Erythroblast (primary cell): ENCODE measurements at regions not wholly inside any gene's neighbourhood (a gene's known extent, or its start where the extent isn't known, plus 50 kb on each side); places are given as distances from the start of the nearest gene placed in this dataset.
"Not testable (repeated sequence)": the region's sequence is repeated elsewhere in the genome, so short reads cannot be mapped to it uniquely, and the experiment has no call there.

Source experiments
- DNase-seq, 2 experiments: peaks; one replicate each; lab custom pipeline; 2025; lab: John Stamatoyannopoulos, UW
- GATA1 ChIP-seq: IDR thresholded peaks from 2 replicates; pipeline ENCODE4 v1.6.1; 2011; ENCODE audit warnings: low read depth, mild to moderate bottlenecking, control low read depth, low read length, moderate library complexity
- POLR2A ChIP-seq: IDR thresholded peaks from 2 replicates; pipeline ENCODE4 v1.6.1; 2011; ENCODE audit warnings: mild to moderate bottlenecking, low read length

DNA sequence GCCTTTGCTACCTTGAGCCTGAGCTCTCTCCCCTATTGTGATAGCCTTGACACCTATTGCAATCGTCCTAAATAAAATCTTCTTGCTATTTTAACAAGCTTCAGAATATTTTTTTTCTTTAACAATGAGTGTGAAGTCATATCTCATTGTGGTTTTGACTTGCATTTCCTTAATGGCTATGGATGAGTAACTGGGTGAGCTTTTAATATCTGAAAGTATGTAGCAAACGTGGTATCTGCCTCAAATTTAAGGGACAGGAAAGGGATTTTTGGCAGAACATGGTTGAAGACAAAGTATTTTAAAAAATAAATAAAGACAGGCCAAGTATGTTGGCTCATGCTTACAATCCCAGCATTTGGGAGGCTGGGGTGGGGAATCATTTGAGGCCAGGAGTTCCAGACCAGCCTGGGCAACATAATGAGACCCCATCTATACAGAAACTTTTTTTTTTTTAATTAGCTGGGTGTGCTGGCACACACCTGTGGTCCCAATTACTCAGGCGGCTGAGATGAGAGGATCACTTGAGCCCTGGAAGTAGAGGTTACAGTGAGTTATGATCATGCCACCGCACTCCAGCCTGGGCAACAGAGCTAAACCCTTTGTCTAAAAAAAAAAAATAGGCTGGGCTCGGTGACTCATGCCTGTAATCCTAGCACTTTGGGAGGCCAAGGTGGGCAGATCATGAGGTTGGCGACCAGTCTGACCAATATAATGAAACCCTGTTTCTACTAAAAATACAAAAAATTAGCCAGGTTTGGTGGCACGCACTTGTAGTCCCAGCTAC lies 319.3 kb upstream of the NRP1 start:
- no peak for DNase-seq
- TF ChIP-seq GATA1 (no peak), POLR2A (no peak)

DNA sequence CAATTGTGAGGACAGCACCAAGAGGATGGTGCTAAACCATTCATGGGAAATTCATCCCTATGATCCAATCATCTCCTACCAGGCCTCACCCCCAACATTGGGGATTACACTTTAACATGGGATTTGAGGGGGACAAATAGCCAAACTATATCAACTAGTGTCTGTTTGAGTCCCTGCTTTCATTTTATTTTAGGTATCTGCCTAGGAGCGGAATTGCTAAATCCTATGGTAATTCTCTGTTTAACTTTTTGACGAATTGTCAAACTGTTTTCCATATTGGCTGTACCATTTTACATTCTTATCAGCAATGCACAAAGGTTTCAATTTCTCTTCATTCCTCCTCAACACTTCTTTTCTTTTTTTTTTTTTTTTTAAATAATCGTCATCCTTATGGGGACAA lies 318.4 kb upstream of the NRP1 start:
- TF ChIP-seq POLR2A (no peak), GATA1 (no peak)
- DNase-seq, result no peak

DNA sequence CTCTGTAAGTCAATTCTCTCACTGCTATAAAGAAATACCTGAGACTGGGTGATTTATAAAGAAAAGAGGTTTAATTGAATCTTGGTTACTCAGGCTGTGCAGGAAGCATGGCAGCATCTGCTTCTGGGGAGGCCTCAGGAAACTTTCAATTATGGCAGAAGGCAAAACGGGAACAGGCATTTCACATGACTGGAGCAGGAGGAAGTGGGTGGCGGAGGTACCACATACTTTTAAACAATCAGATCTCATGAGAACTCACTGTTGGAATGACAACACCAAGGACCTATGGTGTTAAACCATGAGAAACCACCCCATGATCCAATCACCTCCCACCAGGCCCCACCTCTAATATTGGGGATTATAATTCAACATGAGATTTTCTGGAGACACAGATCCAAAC lies 315.7 kb upstream of the NRP1 start:
- not testable (repeated sequence) for DNase-seq

DNA sequence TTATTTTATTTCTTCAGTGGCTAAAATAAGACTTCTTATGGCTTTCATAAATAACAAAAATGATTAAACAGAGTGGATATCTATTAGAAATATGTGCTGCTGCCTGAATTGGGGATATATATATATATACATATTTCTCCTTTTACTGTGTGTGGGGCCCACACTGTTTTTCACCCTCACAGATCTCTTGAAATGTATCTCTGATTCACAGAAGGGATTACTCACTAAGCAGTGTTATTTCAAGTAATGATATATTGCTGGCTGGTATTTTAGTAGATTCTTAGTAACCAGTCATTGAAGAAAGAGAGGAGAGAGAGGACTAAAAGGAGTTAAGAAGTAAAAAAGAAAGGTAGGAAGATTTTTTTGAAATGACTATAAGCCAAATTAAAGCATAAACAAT lies 308.6 kb upstream of the NRP1 start:
- DNase-seq, result no peak
- TF ChIP-seq POLR2A, result no peak
- TF ChIP-seq GATA1, result no peak

DNA sequence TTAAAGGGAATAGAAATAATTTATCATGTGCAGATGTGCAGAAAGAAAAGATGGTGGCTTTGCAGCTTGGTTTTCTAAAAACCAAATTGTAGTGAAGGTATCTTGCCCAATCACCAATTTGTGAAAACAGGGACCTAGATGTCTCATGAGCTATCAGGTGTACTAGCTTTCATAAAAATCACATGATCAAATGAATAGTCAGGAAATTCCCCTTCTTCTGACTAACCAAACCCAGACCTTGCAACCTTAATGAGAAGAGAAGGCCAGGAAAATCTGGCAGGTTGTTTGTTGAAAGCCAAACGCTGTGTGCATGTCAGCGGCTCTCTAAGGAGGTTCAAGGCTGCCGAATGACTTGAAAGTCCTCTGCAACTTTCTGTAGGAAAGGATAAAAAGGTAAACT lies 304.4 kb upstream of the NRP1 start:
- DNase-seq, result no peak
- TF ChIP-seq POLR2A, result no peak
- TF ChIP-seq GATA1, result no peak

DNA sequence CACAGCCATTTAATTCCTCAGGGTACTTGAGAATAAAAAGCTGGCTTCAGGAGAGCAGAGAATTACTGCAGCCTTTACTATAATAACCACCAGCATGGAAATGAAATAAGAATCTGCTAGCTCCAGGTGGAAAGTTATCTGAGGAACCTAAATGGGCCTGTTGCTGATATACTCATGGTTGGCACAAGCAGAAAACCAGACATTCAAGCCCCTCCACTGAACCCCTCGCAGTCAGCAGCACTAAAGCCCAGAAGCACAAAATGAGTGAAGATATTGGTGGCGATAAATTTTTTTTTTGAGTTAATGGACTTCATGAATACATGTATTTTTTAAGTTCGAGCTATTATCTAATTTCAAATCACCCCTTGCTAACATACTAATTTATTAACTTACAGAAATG lies 303.9 kb upstream of the NRP1 start:
- TF ChIP-seq GATA1 (no peak), POLR2A (no peak)
- DNase-seq, result no peak

DNA sequence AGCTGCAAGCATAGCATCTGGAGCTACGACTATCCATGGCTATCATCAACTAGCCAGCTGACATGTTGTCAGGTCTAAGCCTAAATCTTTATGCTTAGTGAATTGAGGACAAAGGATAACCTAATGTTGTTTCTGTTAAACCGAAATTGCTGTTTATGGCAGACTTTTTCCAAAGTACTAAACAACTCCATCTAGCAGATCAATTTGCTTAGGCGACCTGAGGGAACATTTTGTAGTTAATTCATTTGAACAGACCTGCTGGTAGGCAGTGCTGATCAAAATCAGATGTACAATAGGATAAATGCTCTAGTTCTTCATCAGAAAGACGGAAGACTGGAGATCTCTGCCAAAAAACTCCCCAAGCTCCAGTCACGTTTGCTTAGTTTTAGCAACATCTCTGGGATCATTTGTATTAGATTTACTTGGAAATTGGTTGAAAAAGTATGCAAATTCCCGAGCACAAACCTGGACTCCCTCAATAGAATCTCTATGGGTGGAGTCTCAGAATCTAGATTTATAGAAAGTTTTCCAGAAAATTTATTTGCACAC lies 301.6 kb upstream of the NRP1 start:
- TF ChIP-seq GATA1, result no peak
- no peak for DNase-seq

DNA sequence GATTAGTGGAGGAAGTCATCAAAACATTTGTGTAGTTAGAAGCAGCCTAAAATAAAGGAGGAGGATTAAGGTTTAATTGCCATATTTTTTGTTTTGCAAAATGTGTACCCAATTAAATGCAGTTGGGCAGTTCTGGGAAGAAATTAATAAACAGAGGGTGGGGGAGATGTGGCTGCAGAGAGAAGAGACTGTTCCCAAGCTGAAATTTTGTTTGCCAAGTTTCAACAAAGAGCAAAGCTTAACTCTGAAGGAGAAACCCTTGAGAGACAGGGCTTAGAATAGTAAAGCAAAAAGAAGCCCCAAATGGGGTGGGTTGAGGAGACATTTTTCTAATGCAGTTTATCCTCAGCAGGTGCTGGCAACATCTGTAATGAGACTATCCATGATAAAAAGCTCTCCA lies 298.0 kb upstream of the NRP1 start:
- no peak for DNase-seq
- TF ChIP-seq POLR2A, result no peak
- TF ChIP-seq GATA1, result no peak

DNA sequence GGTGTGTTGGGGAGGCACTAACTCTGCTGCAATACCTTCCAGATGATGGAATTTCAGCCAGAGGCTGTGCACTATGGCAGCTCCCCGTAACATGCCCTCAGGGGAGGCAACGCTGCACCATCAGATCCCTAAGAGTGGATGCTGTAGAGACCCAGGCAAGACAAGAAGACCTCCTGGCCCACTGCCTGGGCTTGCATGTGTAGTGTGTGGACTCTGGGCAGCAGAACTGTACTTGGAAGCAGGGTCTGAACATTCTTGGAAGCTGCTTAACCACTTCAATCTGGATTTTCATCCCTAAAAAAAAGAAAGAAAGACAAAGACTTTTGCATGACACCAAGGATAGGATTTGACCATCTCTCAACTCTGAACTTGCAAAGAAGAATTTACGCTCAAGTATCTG lies 297.5 kb upstream of the NRP1 start:
- TF ChIP-seq GATA1, result no peak
- no peak for TF ChIP-seq POLR2A
- DNase-seq, result no peak

DNA sequence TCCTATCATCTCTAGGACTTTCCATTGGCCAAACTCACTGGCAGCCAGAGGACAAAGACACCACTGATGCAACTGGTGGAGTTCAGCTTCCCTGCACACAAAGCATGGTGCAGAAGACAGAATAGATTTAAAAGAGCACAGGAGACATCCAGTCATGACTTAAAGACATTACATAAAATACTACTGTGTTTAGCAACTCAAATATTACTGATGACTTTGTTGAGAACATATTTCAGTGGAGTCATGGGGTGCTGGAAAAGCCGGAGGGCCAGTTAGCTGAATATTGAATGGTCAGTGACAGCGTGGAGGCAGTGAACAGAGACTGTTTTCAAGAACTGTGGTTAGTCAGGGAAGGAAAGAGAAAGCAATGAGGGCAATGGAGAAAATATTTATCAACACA lies 296.3 kb upstream of the NRP1 start:
- no peak for DNase-seq
- TF ChIP-seq POLR2A (no peak), GATA1 (no peak)

DNA sequence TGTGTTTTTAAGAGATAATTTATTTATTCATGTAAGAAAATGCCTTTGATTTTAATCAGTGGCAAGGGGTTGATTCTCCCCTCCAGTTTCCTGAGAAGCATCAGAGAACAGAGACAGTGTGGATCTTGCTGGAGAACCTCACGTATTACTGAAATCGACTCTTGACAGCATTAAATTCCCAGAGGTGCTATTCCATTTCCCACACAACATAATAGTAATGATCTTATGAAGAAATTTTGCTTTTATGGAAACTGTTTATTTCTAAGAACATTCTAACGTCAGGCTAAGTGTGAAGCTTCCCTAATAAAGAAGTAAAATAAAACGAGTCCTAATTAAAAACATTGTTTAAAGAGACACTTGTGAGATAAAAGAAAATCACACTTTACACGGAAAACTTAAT lies 293.1 kb upstream of the NRP1 start:
- DNase-seq, result no peak
- TF ChIP-seq GATA1, result no peak
- no peak for TF ChIP-seq POLR2A

DNA sequence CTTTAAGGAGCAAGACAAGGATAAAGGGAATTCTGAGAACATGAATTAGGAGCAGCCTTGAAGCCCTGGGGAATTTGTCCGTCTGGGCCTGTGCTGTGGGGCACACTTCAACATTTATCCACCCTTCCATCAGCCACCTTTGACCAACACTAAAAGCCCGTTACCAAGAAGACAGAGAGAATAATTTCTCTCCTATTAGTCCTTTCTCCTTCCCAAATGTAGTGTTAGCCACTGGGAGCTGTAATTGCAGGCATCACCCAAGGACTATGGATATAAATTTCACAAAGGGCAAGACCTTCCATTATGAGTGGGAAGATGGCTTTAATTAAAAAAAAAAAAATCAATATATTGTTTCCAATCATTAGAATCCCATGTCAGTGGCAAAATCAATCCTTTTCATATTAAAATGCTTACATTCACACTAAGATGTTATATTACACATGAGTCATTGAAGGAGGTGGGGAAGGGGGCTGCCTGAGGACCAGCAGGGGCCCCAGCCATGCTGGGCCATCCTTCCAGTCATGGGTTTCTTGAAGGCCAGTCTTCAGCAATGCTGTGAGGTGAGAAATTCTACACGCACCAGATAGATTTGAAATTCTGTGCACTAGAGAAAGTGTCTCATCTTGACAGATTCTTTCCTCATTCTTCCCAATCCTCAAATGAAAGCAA lies 292.5 kb upstream of the NRP1 start:
- no peak for DNase-seq
- TF ChIP-seq POLR2A (no peak), GATA1 (no peak)

DNA sequence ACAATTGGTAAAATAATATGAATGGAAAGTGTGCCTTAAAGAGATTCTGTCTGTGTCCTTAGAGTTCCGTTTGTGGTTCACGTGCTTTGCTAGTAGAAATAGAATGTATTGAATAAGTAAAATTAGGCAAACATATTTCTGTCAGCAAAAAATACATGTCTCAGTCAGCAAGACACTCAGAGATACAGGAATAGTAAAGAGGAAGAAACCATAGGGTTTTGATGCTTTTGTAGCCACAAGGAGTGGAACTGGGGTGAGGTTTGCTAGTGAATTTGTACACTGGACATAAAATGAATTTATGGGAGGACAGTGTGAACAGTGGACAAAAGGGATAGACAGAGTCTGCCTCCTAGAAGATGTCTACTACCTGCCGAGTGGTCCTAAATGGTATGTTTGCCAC lies 289.2 kb upstream of the NRP1 start:
- no peak for TF ChIP-seq GATA1
- no peak for TF ChIP-seq POLR2A
- DNase-seq, result no peak

DNA sequence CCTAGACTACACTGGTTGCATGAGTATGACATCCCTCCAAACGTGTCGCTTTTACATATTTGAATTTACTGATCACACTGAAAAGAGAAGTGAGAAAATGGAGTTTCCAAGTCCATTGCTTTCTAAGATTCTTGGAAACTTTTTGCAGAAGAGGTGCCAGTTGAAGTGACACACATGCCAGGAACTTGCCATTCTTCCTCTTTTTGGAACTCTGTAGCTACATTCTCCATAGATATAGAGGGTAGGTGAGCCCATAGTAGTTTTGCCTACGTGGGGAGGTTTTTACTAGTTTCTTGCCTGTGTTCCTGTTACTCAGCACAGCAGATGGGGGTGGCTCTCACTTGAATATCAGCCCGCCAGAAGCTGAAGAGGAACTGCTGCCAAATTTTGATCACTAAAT lies 286.6 kb upstream of the NRP1 start:
- TF ChIP-seq GATA1 (no peak), POLR2A (no peak)
- DNase-seq, result no peak

DNA sequence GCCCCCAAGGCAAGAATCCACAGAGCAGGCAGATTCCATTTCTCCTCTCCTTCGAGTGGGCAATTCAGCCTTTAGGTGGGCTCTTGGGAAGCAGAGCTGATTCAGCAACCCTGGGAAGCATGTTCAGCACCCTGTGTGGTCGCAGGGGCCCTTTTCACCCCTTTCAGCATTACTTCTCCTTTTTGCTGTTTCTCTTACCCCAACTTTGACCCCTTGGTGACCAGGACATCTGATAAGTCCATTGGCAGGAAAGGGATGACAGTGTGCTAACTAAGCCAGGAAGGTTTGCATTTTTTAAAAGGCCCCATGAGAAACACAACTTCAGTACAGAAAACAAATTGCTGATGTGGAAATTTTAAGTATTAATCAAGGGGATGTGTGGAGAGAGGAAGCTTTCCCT lies 283.7 kb upstream of the NRP1 start:
- no peak for DNase-seq
- TF ChIP-seq POLR2A, result no peak
- TF ChIP-seq GATA1, result no peak
